Right forelimb (tissue), 1 donor: ENCODE measurements at regions not wholly inside any gene's neighbourhood (a gene's known extent, or its start where the extent isn't known, plus 50 kb on each side); places are given as distances from the start of the nearest gene placed in this dataset.
"Not testable (repeated sequence)": the region's sequence is repeated elsewhere in the genome, so short reads cannot be mapped to it uniquely, and the experiment has no call there.

Source experiments
- DNase-seq: peaks from one replicate; pipeline ENCODE4 v3.0.0-alpha.2; 2018

- DNase-seq = no peak
These were observed 332.4 kb downstream of the IRS1 start for GRCh38 chr2:226467221-226467620.

GRCh38 chr2:226466589-226466988 is 333.0 kb downstream of the IRS1 start:
- no peak for DNase-seq

GRCh38 chr2:226466124-226466523 is 333.5 kb downstream of the IRS1 start:
- no peak for DNase-seq

GRCh38 chr2:226464380-226464779 is 335.2 kb downstream of the IRS1 start:
- no peak for DNase-seq

- no peak for DNase-seq
These were observed 336.5 kb downstream of the IRS1 start for GRCh38 chr2:226463154-226463553.

GRCh38 chr2:226461981-226462380 is 337.6 kb downstream of the IRS1 start:
- DNase-seq = no peak

GRCh38 chr2:226456144-226456543 is 343.5 kb downstream of the IRS1 start:
- not testable (repeated sequence) for DNase-seq

- DNase-seq = no peak
These were observed 346.9 kb downstream of the IRS1 start for GRCh38 chr2:226452768-226453167.

GRCh38 chr2:226451486-226451885 is 348.1 kb downstream of the IRS1 start:
- no peak for DNase-seq

- DNase-seq = no peak
These were observed 349.5 kb downstream of the IRS1 start for GRCh38 chr2:226450141-226450540.

GRCh38 chr2:226447338-226448300 is 352.0 kb downstream of the IRS1 start:
- DNase-seq = no peak

- DNase-seq = no peak
These were observed 353.1 kb downstream of the IRS1 start for GRCh38 chr2:226446406-226447001.

- DNase-seq = no peak
These were observed 354.3 kb downstream of the IRS1 start for GRCh38 chr2:226445216-226445861.

- DNase-seq = no peak
These were observed 356.5 kb downstream of the IRS1 start for GRCh38 chr2:226443112-226443511.

GRCh38 chr2:226440127-226440918 is 359.3 kb downstream of the IRS1 start:
- DNase-seq = no peak

- no peak for DNase-seq
These were observed 360.3 kb downstream of the IRS1 start for GRCh38 chr2:226439337-226439736.

GRCh38 chr2:226435146-226435545 is 364.5 kb downstream of the IRS1 start:
- no peak for DNase-seq

GRCh38 chr2:226434702-226435101 is 364.9 kb downstream of the IRS1 start:
- DNase-seq = no peak

- no peak for DNase-seq
These were observed 368.2 kb downstream of the IRS1 start for GRCh38 chr2:226431288-226431948.

- no peak for DNase-seq
These were observed 370.1 kb downstream of the IRS1 start for GRCh38 chr2:226429476-226429875.

- no peak for DNase-seq
These were observed 371.9 kb downstream of the IRS1 start for GRCh38 chr2:226427538-226428307.
